A673 (cell line): ENCODE measurements at regions not wholly inside any gene's neighbourhood (a gene's known extent, or its start where the extent isn't known, plus 50 kb on each side); places are given as distances from the start of the nearest gene placed in this dataset.

Source experiments
- BruUV-seq: library from RNA; stranded (reverse); fragments of 400-500 nt; replicated peaks from 2 replicates; lab custom pipeline; 2021; lab: Mats Ljungman, UMichigan
- CTCF ChIA-PET: fragments of 300-600 bp; sonication (Branson Sonifier 250); formaldehyde crosslinking; loops from one replicate; lab custom pipeline; 2022; ENCODE audit warnings: antibody characterized with exemption; lab: Charles Lee
- POLR2A ChIA-PET: fragments of 300-600 bp; sonication (Branson Sonifier 250); formaldehyde crosslinking; loops from one replicate; lab custom pipeline; 2022; ENCODE audit warnings: antibody characterized with exemption; ENCODE audit not compliant: low non-redundant PET; lab: Charles Lee
- DNase-seq: peaks from one replicate; pipeline ENCODE4 v3.0.0-alpha.2; 2015; ENCODE audit warnings: low spot score
- H3K27ac ChIP-seq: fragments of 200-600 bp; sonication (generic); 2 replicates; pipeline ENCODE4 v1.5.1; 2016; ENCODE audit warnings: mixed run types, low read depth, mild to moderate bottlenecking, mixed read lengths, antibody characterized with exemption, low read length; ENCODE audit not compliant: poor library complexity, severe bottlenecking
- H3K27me3 ChIP-seq: fragments of 200-600 bp; sonication (generic); replicated peaks from 2 replicates; pipeline ENCODE4 v1.6.1; 2017; ENCODE audit warnings: mixed run types, low read depth, mild to moderate bottlenecking, mixed read lengths, antibody characterized with exemption, low read length; ENCODE audit not compliant: insufficient read depth, poor library complexity
- H3K36me3 ChIP-seq: fragments of 200-600 bp; sonication (generic); 2 replicates; pipeline ENCODE4 v1.6.1; 2016; ENCODE audit warnings: mixed run types, mild to moderate bottlenecking, mixed read lengths, antibody characterized with exemption, low read length; ENCODE audit not compliant: insufficient read depth, poor library complexity, severe bottlenecking
- H3K4me1 ChIP-seq: fragments of 200-600 bp; sonication (generic); 2 replicates; pipeline ENCODE4 v1.6.1; 2017; ENCODE audit warnings: mixed run types, mild to moderate bottlenecking, mixed read lengths, antibody characterized with exemption, low read length; ENCODE audit not compliant: insufficient read depth, poor library complexity, severe bottlenecking
- H3K4me3 ChIP-seq: fragments of 200-600 bp; sonication (generic); 2 replicates; pipeline ENCODE4 v1.5.1; 2016; ENCODE audit warnings: low read depth, mixed run types, mild to moderate bottlenecking, mixed read lengths, low read length; ENCODE audit not compliant: poor library complexity, severe bottlenecking
- H3K9me3 ChIP-seq: fragments of 200-600 bp; sonication (generic); 2 replicates; pipeline ENCODE4 v1.6.1; 2016; ENCODE audit warnings: mixed run types, low read depth, mild to moderate bottlenecking, mixed read lengths, antibody characterized with exemption, low read length; ENCODE audit not compliant: poor library complexity, severe bottlenecking
- EZH2 ChIP-seq: fragments of 200-600 bp; sonication (generic); IDR thresholded peaks from 2 replicates; pipeline ENCODE4 v1.6.1; 2017; ENCODE audit warnings: borderline replicate concordance, low read depth, mild to moderate bottlenecking, mixed read lengths, antibody characterized with exemption, low read length; ENCODE audit not compliant: poor library complexity, severe bottlenecking
- intact Hi-C: fragments of 100-400 bp; cut with micrococcal nuclease; formaldehyde crosslinking; loops from one replicate; pipeline ENCODE4 v1.10.0; 2022; ENCODE audit not compliant: unreplicated experiment
- TF ChIP-seq, protein P1 (sequence below): fragments of 300-800, 200-600 bp; sonication (generic); conservative IDR thresholded peaks from 2 replicates; pipeline ENCODE4 v1.5.1; 2017; ENCODE audit warnings: low read depth, mild to moderate bottlenecking, antibody characterized with exemption, low read length, moderate library complexity, mixed read lengths

DNA sequence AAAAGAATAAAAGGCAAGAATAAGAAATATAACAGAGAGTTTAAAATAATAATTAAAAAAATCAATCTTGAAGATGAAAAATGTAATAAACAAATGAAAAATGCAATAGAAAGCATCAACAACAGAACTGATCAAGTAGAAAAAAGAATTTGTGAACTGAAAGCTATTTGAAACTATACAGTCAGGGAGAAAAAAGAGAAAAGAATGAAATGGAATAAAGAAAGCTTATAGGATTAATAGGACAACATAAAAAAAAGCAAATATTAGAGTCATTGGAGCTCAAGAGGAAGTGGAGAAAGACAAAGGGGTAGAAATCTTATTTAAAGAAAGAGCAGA, 126.8 kb upstream of the RPL34 start:
- intact Hi-C loops = loop anchor here (5.0 kb wide), 1 partner anchor 476 kb away; no protein-coding TSS in a partner anchor
- TF ChIP-seq, protein P1, sequence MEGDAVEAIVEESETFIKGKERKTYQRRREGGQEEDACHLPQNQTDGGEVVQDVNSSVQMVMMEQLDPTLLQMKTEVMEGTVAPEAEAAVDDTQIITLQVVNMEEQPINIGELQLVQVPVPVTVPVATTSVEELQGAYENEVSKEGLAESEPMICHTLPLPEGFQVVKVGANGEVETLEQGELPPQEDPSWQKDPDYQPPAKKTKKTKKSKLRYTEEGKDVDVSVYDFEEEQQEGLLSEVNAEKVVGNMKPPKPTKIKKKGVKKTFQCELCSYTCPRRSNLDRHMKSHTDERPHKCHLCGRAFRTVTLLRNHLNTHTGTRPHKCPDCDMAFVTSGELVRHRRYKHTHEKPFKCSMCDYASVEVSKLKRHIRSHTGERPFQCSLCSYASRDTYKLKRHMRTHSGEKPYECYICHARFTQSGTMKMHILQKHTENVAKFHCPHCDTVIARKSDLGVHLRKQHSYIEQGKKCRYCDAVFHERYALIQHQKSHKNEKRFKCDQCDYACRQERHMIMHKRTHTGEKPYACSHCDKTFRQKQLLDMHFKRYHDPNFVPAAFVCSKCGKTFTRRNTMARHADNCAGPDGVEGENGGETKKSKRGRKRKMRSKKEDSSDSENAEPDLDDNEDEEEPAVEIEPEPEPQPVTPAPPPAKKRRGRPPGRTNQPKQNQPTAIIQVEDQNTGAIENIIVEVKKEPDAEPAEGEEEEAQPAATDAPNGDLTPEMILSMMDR = no peak
- no peak for TF ChIP-seq EZH2
- POLR2A ChIA-PET = no interaction called here

DNA sequence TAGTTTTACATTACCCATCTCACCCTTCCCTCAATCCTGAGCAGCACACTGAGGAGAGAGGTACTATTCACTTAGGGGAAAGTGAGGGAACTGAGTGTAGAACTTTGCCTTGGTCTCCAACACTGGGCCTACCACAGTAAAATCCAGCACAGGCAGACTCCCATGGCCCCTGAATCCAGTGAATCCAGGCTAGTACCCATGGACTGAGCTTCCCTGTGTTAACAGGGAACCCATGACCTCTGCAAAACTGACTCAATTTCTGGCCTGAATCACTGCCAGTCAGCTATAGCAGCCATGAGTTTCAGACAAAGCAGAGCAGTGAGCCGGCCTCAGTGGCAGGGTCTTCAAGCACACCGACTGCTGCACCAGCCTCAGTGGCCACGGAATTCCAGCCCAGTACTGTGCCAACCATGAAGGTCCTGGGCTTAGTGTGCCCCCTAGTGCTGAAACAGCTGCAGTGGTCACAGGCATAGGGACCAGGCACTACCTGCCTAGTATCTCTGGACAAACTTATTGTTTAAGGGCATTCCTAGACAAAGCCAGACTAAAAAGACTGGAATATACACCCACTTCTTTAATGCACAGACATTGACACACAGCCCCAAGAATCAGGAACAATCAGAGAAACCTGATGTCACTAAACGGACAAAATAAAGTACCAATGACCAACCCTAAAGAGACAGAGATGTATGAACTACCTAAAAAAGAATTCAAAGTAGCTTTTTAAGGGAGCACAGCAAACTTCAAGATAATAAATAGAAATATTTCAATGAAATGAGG, 127.4 kb upstream of the RPL34 start:
- no peaks in the 10 kb centered on the region for H3K27me3 ChIP-seq
- intact Hi-C loops = loop anchor here (5.0 kb wide), 1 partner anchor 476 kb away; no protein-coding TSS in a partner anchor
- BruUV-seq = no TSS peak
- DNase-seq = peak; percentile 58
- ChIA-PET CTCF (interaction anchor here (0.5 kb wide), 1 partner anchor 479 kb away, joined by 3 read pairs; no protein-coding TSS in a partner anchor), POLR2A (no interaction called here)
- H3K4me1 ChIP-seq = no peaks in the 10 kb centered on the region
- no peak overlapping the region for H3K4me3 ChIP-seq
- H3K27ac ChIP-seq = no peak overlapping the region
- H3K36me3 ChIP-seq = no peaks in the 10 kb centered on the region
- no peak for TF ChIP-seq EZH2
- TF ChIP-seq, protein P1 = peak; percentile 74
- no peaks in the 10 kb centered on the region for H3K9me3 ChIP-seq

More for the DNA sequence above, 126.8 kb upstream of the RPL34 start:
- Histone ChIP-seq H3K4me1 (no peaks in the 10 kb centered on the region), H3K27me3 (no peaks in the 10 kb centered on the region), H3K9me3 (no peaks in the 10 kb centered on the region), H3K36me3 (no peaks in the 10 kb centered on the region), H3K4me3 (no peak overlapping the region), H3K27ac (no peak overlapping the region)
- CTCF ChIA-PET = interaction anchor here (0.5 kb wide), 1 partner anchor 479 kb away, joined by 3 read pairs; no protein-coding TSS in a partner anchor
- no peak for DNase-seq
- no TSS peak for BruUV-seq

DNA sequence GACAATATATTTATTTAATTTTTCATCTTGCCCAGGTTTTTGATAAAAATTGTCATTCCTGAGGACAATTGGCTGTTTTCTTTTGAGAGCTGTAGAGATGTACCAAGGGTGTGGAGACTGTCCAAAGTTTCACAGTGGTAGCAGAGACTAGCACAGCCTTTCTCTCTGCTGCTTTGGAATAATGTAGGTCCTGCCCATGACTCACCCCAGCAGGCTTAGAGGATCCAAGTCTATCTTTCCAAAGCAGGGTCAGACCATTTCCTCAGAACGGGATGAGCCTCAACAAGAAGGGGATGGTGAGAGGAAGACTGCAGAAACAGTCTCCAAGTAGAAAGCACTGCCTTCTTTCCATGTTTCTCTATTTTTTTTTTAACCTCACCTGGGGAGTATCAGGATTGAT, 131.5 kb upstream of the RPL34 start:
- ChIA-PET POLR2A (no interaction called here), CTCF (no interaction called here)
- intact Hi-C loops = no loop called here
- no peak overlapping the region for H3K27ac ChIP-seq
- no peak overlapping the region for H3K4me3 ChIP-seq
- H3K4me1 ChIP-seq = no peaks in the 10 kb centered on the region
- DNase-seq = no peak
- TF ChIP-seq, protein P1 = no peak
- TF ChIP-seq EZH2 = no peak
- no TSS peak for BruUV-seq
- H3K36me3 ChIP-seq = no peaks in the 10 kb centered on the region
- no peaks in the 10 kb centered on the region for H3K9me3 ChIP-seq
- H3K27me3 ChIP-seq = no peaks in the 10 kb centered on the region
